ENCODE measurements at regions not wholly inside any gene's neighbourhood (a gene's known extent, or its start where the extent isn't known, plus 50 kb on each side); places are given as distances from the start of the nearest gene placed in this dataset.
"Not testable (repeated sequence)": the region's sequence is repeated elsewhere in the genome, so short reads cannot be mapped to it uniquely, and the experiment has no call there.

- Histone ChIP-seq H4K20me1 (ENCODE audit: control insufficient read depth, extremely low read depth, insufficient read depth, low read length) (no peaks in the 10 kb centered on the region), H3K4me3 (replicated peaks in 1 of 4; ENCODE audit: control extremely low read depth in 1 of 4, insufficient read depth in 1 of 4, low read depth in 3 of 4, low read length in 4 of 4) (no peak overlapping the region), H3K4me1 (ENCODE audit: control insufficient read depth, extremely low read depth, insufficient read depth, low read length) (no peaks in the 10 kb centered on the region), H3K9ac (ENCODE audit: insufficient read depth, low read length) (no peak overlapping the region), H2AFZ (ENCODE audit: low read length) (no peak overlapping the region), H3K27ac (ENCODE audit: insufficient read depth, low read length) (no peak overlapping the region), H3K27me3 (ENCODE audit: control insufficient read depth, insufficient read depth, low read length) (no peaks in the 10 kb centered on the region), H3K36me3 (ENCODE audit: control insufficient read depth, insufficient read depth, low read length) (no peaks in the 10 kb centered on the region), H3K79me2 (ENCODE audit: control insufficient read depth, insufficient read depth, low read length) (no peaks in the 10 kb centered on the region), H3K4me2 (ENCODE audit: extremely low read depth, insufficient read depth, low read length) (no peak overlapping the region), H3K9me3 (ENCODE audit: control insufficient read depth, insufficient read depth, low read depth, low read length) (no peaks in the 10 kb centered on the region)
- DNase-seq (ENCODE audit: low read depth in 2 of 2), result no peak
- TF ChIP-seq CTCF (conservative IDR thresholded peaks at IDR 0.05 in 1 of 2, IDR thresholded peaks at IDR 0.05 in 1 of 2; ENCODE audit: low read depth in 1 of 2, low read length in 2 of 2) (no peak), EZH2 (IDR thresholded peaks at IDR 0.05; ENCODE audit: low read length, missing control alignments) (no peak)
Observed at GRCh38 chr7:29636009-29636351, 72.3 kb downstream of the PRR15 start.

- Histone ChIP-seq H3K4me2 (ENCODE audit: extremely low read depth, insufficient read depth, low read length) (no peak overlapping the region), H3K9me3 (ENCODE audit: control insufficient read depth, insufficient read depth, low read depth, low read length) (no peaks in the 10 kb centered on the region), H3K79me2 (ENCODE audit: control insufficient read depth, insufficient read depth, low read length) (no peaks in the 10 kb centered on the region), H2AFZ (ENCODE audit: low read length) (no peak overlapping the region), H3K4me1 (ENCODE audit: control insufficient read depth, extremely low read depth, insufficient read depth, low read length) (no peaks in the 10 kb centered on the region), H4K20me1 (ENCODE audit: control insufficient read depth, extremely low read depth, insufficient read depth, low read length) (no peaks in the 10 kb centered on the region), H3K27ac (ENCODE audit: insufficient read depth, low read length) (no peak overlapping the region), H3K4me3 (replicated peaks in 1 of 4; ENCODE audit: control extremely low read depth in 1 of 4, insufficient read depth in 1 of 4, low read depth in 3 of 4, low read length in 4 of 4) (no peak overlapping the region), H3K9ac (ENCODE audit: insufficient read depth, low read length) (no peak overlapping the region), H3K36me3 (ENCODE audit: control insufficient read depth, insufficient read depth, low read length) (no peaks in the 10 kb centered on the region), H3K27me3 (ENCODE audit: control insufficient read depth, insufficient read depth, low read length) (no peaks in the 10 kb centered on the region)
- no peak for DNase-seq (ENCODE audit: low read depth in 2 of 2)
- TF ChIP-seq CTCF (conservative IDR thresholded peaks at IDR 0.05 in 1 of 2, IDR thresholded peaks at IDR 0.05 in 1 of 2; ENCODE audit: low read depth in 1 of 2, low read length in 2 of 2) (no peak), EZH2 (IDR thresholded peaks at IDR 0.05; ENCODE audit: low read length, missing control alignments) (no peak)
Observed at GRCh38 chr7:29637374-29637773, 73.7 kb downstream of the PRR15 start.

- not testable (repeated sequence) for H4K20me1 ChIP-seq (ENCODE audit: control insufficient read depth, extremely low read depth, insufficient read depth, low read length); H3K4me1 ChIP-seq (ENCODE audit: control insufficient read depth, extremely low read depth, insufficient read depth, low read length); H3K79me2 ChIP-seq (ENCODE audit: control insufficient read depth, insufficient read depth, low read length); H2AFZ ChIP-seq (ENCODE audit: low read length); H3K36me3 ChIP-seq (ENCODE audit: control insufficient read depth, insufficient read depth, low read length); H3K27ac ChIP-seq (ENCODE audit: insufficient read depth, low read length); H3K4me2 ChIP-seq (ENCODE audit: extremely low read depth, insufficient read depth, low read length); H3K27me3 ChIP-seq (ENCODE audit: control insufficient read depth, insufficient read depth, low read length); H3K9me3 ChIP-seq (ENCODE audit: control insufficient read depth, insufficient read depth, low read depth, low read length); H3K9ac ChIP-seq (ENCODE audit: insufficient read depth, low read length); H3K4me3 ChIP-seq (replicated peaks in 1 of 4; ENCODE audit: control extremely low read depth in 1 of 4, insufficient read depth in 1 of 4, low read depth in 3 of 4, low read length in 4 of 4)
- DNase-seq (ENCODE audit: low read depth in 2 of 2), result peak in 1 of 2 donors; percentile 27
Observed at GRCh38 chr7:29638841-29639240, 75.2 kb downstream of the PRR15 start.

GRCh38 chr7:29639386-29639785 is 75.8 kb downstream of the PRR15 start:
- DNase-seq (ENCODE audit: low read depth in 2 of 2), result no peak
- Histone ChIP-seq H3K9me3 (ENCODE audit: control insufficient read depth, insufficient read depth, low read depth, low read length) (no peaks in the 10 kb centered on the region), H3K4me3 (replicated peaks in 1 of 4; ENCODE audit: control extremely low read depth in 1 of 4, insufficient read depth in 1 of 4, low read depth in 3 of 4, low read length in 4 of 4) (no peak overlapping the region), H3K9ac (ENCODE audit: insufficient read depth, low read length) (no peak overlapping the region), H3K4me2 (ENCODE audit: extremely low read depth, insufficient read depth, low read length) (no peak overlapping the region), H3K4me1 (ENCODE audit: control insufficient read depth, extremely low read depth, insufficient read depth, low read length) (no peaks in the 10 kb centered on the region), H3K79me2 (ENCODE audit: control insufficient read depth, insufficient read depth, low read length) (no peaks in the 10 kb centered on the region), H3K36me3 (ENCODE audit: control insufficient read depth, insufficient read depth, low read length) (no peaks in the 10 kb centered on the region), H3K27ac (ENCODE audit: insufficient read depth, low read length) (no peak overlapping the region), H2AFZ (ENCODE audit: low read length) (no peak overlapping the region), H3K27me3 (ENCODE audit: control insufficient read depth, insufficient read depth, low read length) (no peaks in the 10 kb centered on the region), H4K20me1 (ENCODE audit: control insufficient read depth, extremely low read depth, insufficient read depth, low read length) (no peaks in the 10 kb centered on the region)
- TF ChIP-seq EZH2 (IDR thresholded peaks at IDR 0.05; ENCODE audit: low read length, missing control alignments), result no peak
- no peak for TF ChIP-seq CTCF (conservative IDR thresholded peaks at IDR 0.05 in 1 of 2, IDR thresholded peaks at IDR 0.05 in 1 of 2; ENCODE audit: low read depth in 1 of 2, low read length in 2 of 2)
